ENCODE measurements at regions not wholly inside any gene's neighbourhood (a gene's known extent, or its start where the extent isn't known, plus 50 kb on each side); places are given as distances from the start of the nearest gene placed in this dataset.
"Not testable (repeated sequence)": the region's sequence is repeated elsewhere in the genome, so short reads cannot be mapped to it uniquely, and the experiment has no call there.

- no peaks in the 10 kb centered on the region for H3K4me1 Mint-ChIP-seq
- H3K27me3 Mint-ChIP-seq: peaks cover 0 to 20% (median 3%) of the 10 kb centered on the region in 5 donors
- DNase-seq: no peak
- H3K27ac Mint-ChIP-seq: no peak overlapping the region
- H3K9me3 Mint-ChIP-seq: peaks cover 0 to 5% (median 0%) of the 10 kb centered on the region in 9 donors
- H3K4me3 Mint-ChIP-seq: no peak overlapping the region
- POLR2A ChIA-PET: no interaction called here
- H3K36me3 Mint-ChIP-seq: no peaks in the 10 kb centered on the region
- no peak for ATAC-seq
These were observed 202.0 kb downstream of the STK31 start for GRCh38 chr7:23912065-23912464.

DNA sequence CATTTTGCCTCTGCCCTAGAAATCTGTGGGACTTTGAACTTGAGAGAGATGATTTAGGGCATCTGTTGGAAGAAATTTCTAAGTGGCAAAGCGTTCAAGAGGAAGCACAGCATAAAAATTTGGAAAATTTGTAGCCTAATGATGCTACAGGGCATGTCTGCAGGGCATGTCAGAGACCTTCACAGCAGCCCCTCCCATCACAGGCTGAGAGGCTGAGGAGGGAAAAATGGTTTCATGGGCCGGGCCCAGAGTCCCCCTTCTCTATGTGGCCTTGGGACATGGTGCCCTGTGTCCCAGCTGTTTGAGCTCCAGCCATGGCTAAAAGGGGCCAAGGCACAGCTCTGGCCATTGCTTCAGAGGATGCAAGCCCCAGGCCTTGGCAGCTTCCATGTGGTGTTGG, 203.0 kb downstream of the STK31 start:
- H3K36me3 Mint-ChIP-seq: no peaks in the 10 kb centered on the region
- POLR2A ChIA-PET: no interaction called here
- no peak for DNase-seq

GRCh38 chr7:23915236-23915635, 205.2 kb downstream of the STK31 start:
- POLR2A ChIA-PET: no interaction called here

More for the DNA sequence above, 203.0 kb downstream of the STK31 start:
- Mint-ChIP-seq H3K27ac (no peak overlapping the region), H3K27me3 (peaks cover 3 to 23% (median 5%) of the 10 kb centered on the region in 5 donors), H3K9me3 (peaks cover 0 to 5% (median 0%) of the 10 kb centered on the region in 9 donors), H3K4me3 (no peak overlapping the region), H3K4me1 (no peaks in the 10 kb centered on the region)
- no peak for ATAC-seq

DNA sequence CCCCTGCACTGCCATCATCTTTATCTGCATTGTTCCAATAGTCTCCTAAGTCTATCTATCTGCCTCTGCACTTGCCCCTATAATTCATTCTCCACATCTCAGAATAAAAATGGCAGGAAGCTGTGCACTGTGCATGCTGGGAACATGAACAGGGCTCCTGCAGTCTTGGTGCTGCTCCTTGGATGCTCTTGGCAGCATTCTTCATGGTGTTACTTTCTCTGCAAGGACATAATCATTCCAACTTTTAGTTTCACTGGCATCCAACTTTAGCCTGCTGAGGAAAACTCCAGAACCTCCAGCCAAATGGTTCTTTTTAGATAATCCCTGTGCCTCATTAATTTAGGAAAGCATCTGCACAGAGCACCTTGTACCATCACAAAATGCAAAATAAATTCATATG, 208.3 kb downstream of the STK31 start:
- H3K36me3 Mint-ChIP-seq: no peaks in the 10 kb centered on the region
- no peak for ATAC-seq
- POLR2A ChIA-PET: no interaction called here
- H3K27ac Mint-ChIP-seq: no peak overlapping the region
- no peak for DNase-seq
- H3K9me3 Mint-ChIP-seq: no peaks in the 10 kb centered on the region
- H3K4me1 Mint-ChIP-seq: no peaks in the 10 kb centered on the region
- peaks cover 7 to 26% (median 13%) of the 10 kb centered on the region in 5 donors for H3K27me3 Mint-ChIP-seq
- no peak overlapping the region for H3K4me3 Mint-ChIP-seq

More at GRCh38 chr7:23915236-23915635, 205.2 kb downstream of the STK31 start:
- Mint-ChIP-seq H3K4me3 (no peak overlapping the region), H3K27ac (no peak overlapping the region), H3K9me3 (peaks cover 0 to 5% (median 0%) of the 10 kb centered on the region in 9 donors), H3K27me3 (peaks cover 7 to 26% (median 13%) of the 10 kb centered on the region in 5 donors), H3K36me3 (no peaks in the 10 kb centered on the region), H3K4me1 (no peaks in the 10 kb centered on the region)
- no peak for ATAC-seq
- DNase-seq: no peak

GRCh38 chr7:23918856-23919255, 208.8 kb downstream of the STK31 start:
- POLR2A ChIA-PET: no interaction called here
- no peaks in the 10 kb centered on the region for H3K4me1 Mint-ChIP-seq
- H3K9me3 Mint-ChIP-seq: no peaks in the 10 kb centered on the region
- H3K27ac Mint-ChIP-seq: no peak overlapping the region
- ATAC-seq (no peak), DNase-seq (no peak)
- no peaks in the 10 kb centered on the region for H3K36me3 Mint-ChIP-seq
- H3K4me3 Mint-ChIP-seq: no peak overlapping the region
- peaks cover 7 to 26% (median 13%) of the 10 kb centered on the region in 5 donors for H3K27me3 Mint-ChIP-seq

DNA sequence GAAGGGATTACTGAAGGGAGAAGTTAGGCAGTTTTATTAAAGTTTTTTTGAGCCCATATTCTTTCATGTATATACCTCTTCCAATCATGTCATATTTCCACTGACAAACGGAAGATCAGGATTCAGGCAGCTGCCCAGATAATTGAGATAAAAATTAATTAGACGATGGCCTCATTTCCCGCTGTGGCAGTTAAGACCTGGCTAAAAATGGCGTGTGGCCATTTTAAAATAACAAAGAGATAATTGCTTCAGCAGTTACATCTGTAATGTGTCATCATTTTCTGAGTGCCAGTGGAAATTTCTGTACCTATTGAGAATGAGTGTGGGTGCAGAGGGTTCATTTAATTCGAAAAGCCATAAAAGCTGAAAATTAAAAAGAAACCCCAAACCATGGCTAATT, 215.1 kb downstream of the STK31 start:
- POLR2A ChIA-PET: no interaction called here
- Mint-ChIP-seq H3K36me3 (no peaks in the 10 kb centered on the region), H3K4me3 (no peak overlapping the region)

GRCh38 chr7:23927709-23928417, 217.8 kb downstream of the STK31 start:
- Mint-ChIP-seq H3K36me3 (no peaks in the 10 kb centered on the region), H3K9me3 (no peaks in the 10 kb centered on the region), H3K4me3 (no peak overlapping the region), H3K4me1 (peaks cover 0 to 4% (median 0%) of the 10 kb centered on the region in 4 donors), H3K27me3 (peaks cover 2 to 14% (median 3%) of the 10 kb centered on the region in 5 donors), H3K27ac (no peak overlapping the region)
- POLR2A ChIA-PET: no interaction called here
- DNase-seq (no peak), ATAC-seq (no peak)

More for the DNA sequence above, 215.1 kb downstream of the STK31 start:
- DNase-seq (no peak), ATAC-seq (no peak)
- H3K27ac Mint-ChIP-seq: no peak overlapping the region
- peaks cover 1 to 12% (median 3%) of the 10 kb centered on the region in 5 donors for H3K27me3 Mint-ChIP-seq
- peaks cover 0 to 4% (median 0%) of the 10 kb centered on the region in 4 donors for H3K4me1 Mint-ChIP-seq
- no peaks in the 10 kb centered on the region for H3K9me3 Mint-ChIP-seq

GRCh38 chr7:23928418-23928775, 218.4 kb downstream of the STK31 start:
- Mint-ChIP-seq H3K27me3 (peaks cover 2 to 14% (median 3%) of the 10 kb centered on the region in 5 donors), H3K4me3 (no peak overlapping the region), H3K36me3 (no peaks in the 10 kb centered on the region), H3K9me3 (peaks cover 0 to under 1% (median 0%) of the 10 kb centered on the region in 9 donors), H3K4me1 (peaks cover 0 to 4% (median 0%) of the 10 kb centered on the region in 4 donors), H3K27ac (no peak overlapping the region)
- no peak for DNase-seq
- POLR2A ChIA-PET: no interaction called here
- ATAC-seq: no peak

- no peak overlapping the region for H3K4me3 Mint-ChIP-seq
- peaks cover 0 to 10% (median 0%) of the 10 kb centered on the region in 9 donors for H3K9me3 Mint-ChIP-seq
- peaks cover 0 to 2% (median 0%) of the 10 kb centered on the region in 4 donors for H3K4me1 Mint-ChIP-seq
- no peaks in the 10 kb centered on the region for H3K36me3 Mint-ChIP-seq
- ATAC-seq (no peak), DNase-seq (no peak)
- peaks cover 3 to 14% (median 3%) of the 10 kb centered on the region in 5 donors for H3K27me3 Mint-ChIP-seq
- no peak overlapping the region for H3K27ac Mint-ChIP-seq
- POLR2A ChIA-PET: no interaction called here
These were observed 220.3 kb downstream of the STK31 start for GRCh38 chr7:23930312-23930711.

- H3K9me3 Mint-ChIP-seq: peaks cover 0 to 14% (median 0%) of the 10 kb centered on the region in 9 donors
- DNase-seq (no peak), ATAC-seq (no peak)
- H3K27me3 Mint-ChIP-seq: peaks cover 2 to 19% (median 4%) of the 10 kb centered on the region in 5 donors
- H3K27ac Mint-ChIP-seq: no peak overlapping the region
- H3K4me1 Mint-ChIP-seq: peaks cover 0 to 2% (median 0%) of the 10 kb centered on the region in 4 donors
- POLR2A ChIA-PET: no interaction called here
- H3K36me3 Mint-ChIP-seq: no peaks in the 10 kb centered on the region
- H3K4me3 Mint-ChIP-seq: no peak overlapping the region
These were observed 221.6 kb downstream of the STK31 start for GRCh38 chr7:23931633-23932032.

- Mint-ChIP-seq H3K4me3 (no peak overlapping the region), H3K27ac (no peak overlapping the region), H3K4me1 (no peaks in the 10 kb centered on the region), H3K9me3 (peaks cover 0 to 14% (median 3%) of the 10 kb centered on the region in 9 donors), H3K27me3 (peaks cover 15 to 27% (median 23%) of the 10 kb centered on the region in 5 donors), H3K36me3 (no peaks in the 10 kb centered on the region)
- ATAC-seq: no peak
- DNase-seq: no peak
- POLR2A ChIA-PET: no interaction called here
These were observed 228.2 kb downstream of the STK31 start for GRCh38 chr7:23938215-23938614.

GRCh38 chr7:23938937-23939552, 229.0 kb downstream of the STK31 start:
- Mint-ChIP-seq H3K4me1 (no peaks in the 10 kb centered on the region), H3K4me3 (no peak overlapping the region), H3K27me3 (peaks cover 13 to 29% (median 27%) of the 10 kb centered on the region in 5 donors), H3K36me3 (no peaks in the 10 kb centered on the region), H3K9me3 (peaks cover 0 to 14% (median 2%) of the 10 kb centered on the region in 9 donors), H3K27ac (no peak overlapping the region)
- no peak for ATAC-seq
- POLR2A ChIA-PET: no interaction called here
- DNase-seq: no peak

DNA sequence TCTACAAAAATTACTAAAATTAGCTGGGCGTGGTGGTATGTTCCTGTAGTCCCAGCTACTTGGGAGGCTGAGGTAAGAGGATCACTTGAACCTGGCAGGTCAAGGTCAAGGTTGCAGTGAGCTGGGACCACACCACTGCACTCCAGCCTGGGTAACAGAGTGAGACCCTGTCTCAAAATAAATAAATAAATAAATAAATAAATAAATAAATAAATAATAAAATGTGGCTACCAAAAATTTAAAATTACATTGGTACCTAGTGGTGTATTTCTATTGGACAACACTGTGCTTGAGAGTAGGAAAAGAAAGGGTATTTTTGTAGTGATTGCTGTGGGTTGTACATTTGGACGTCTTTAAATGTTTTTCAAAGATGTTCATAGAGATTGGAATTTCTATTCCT, 229.7 kb downstream of the STK31 start:
- Mint-ChIP-seq H3K27me3 (peaks cover 13 to 36% (median 29%) of the 10 kb centered on the region in 5 donors), H3K9me3 (peaks cover 0 to 11% (median 6%) of the 10 kb centered on the region in 9 donors)
- DNase-seq, H3K27ac Mint-ChIP-seq, POLR2A ChIA-PET, ATAC-seq, H3K4me1 Mint-ChIP-seq, H3K36me3 Mint-ChIP-seq, H3K4me3 Mint-ChIP-seq: not testable (repeated sequence)
